MM.1S (cell line): ENCODE measurements at regions not wholly inside any gene's neighbourhood (a gene's known extent, or its start where the extent isn't known, plus 50 kb on each side); places are given as distances from the start of the nearest gene placed in this dataset.

Experiments
- CTCF ChIP-seq: fragments of 300-600 bp; sonication (generic); IDR thresholded peaks from 2 replicates; pipeline ENCODE4 v1.5.1; 2016; ENCODE audit warnings: antibody characterized with exemption, low read length, mixed read lengths
- EZH2 ChIP-seq: fragments of 300-600 bp; sonication (generic); optimal IDR thresholded peaks from 2 replicates; pipeline ENCODE3; 2017; ENCODE audit warnings: low read depth, mild to moderate bottlenecking, antibody characterized with exemption, low read length, mixed read lengths
- EZH2phosphoT487 ChIP-seq: fragments of 300-600 bp; sonication (generic); IDR thresholded peaks from 2 replicates; pipeline ENCODE4 v1.6.1; 2018; ENCODE audit warnings: antibody characterized with exemption, low read length

- TF ChIP-seq EZH2 (no peak), CTCF (no peak), EZH2phosphoT487 (no peak)
Measured at GRCh38 chr10:108868881-108869280, 1054.4 kb downstream of the XPNPEP1 start.
